H1 (cell line): ENCODE measurements at regions not wholly inside any gene's neighbourhood (a gene's known extent, or its start where the extent isn't known, plus 50 kb on each side); places are given as distances from the start of the nearest gene placed in this dataset.

Source experiments
- CTCF ChIA-PET: fragments of 300-600 bp; sonication (Branson Sonifier 250); formaldehyde crosslinking; loops from one replicate; lab custom pipeline; 2021; ENCODE audit not compliant: partially characterized antibody; lab: Charles Lee
- POLR2A ChIA-PET: fragments of 300-600 bp; sonication (Branson Sonifier 250); formaldehyde crosslinking; loops from one replicate; lab custom pipeline; 2021; ENCODE audit warnings: inconsistent platforms; ENCODE audit not compliant: partially characterized antibody; lab: Charles Lee
- DNase-seq, 2 experiments: peaks; one replicate each; pipeline versions ENCODE4 v3.0.0 to v3.0.0-alpha.2; 2010 to 2022; ENCODE audit warnings: low spot score in 2 of 2, low read depth in 1 of 2, mixed read lengths in 1 of 2
- FAIRE-seq: peaks from 2 replicates; lab custom pipeline; 2011; peaks lifted over from hg19 to GRCh38; lab: Jason Lieb, UNC
- H2AFZ ChIP-seq: 2 replicates; pipeline ENCODE4 v1.8.1; 2012; ENCODE audit warnings: low read length, inconsistent platforms
- H2AK5ac ChIP-seq: 2 replicates; pipeline ENCODE4 v1.6.1; 2013; ENCODE audit warnings: low read depth, low read length
- H2BK120ac ChIP-seq: replicated peaks from 2 replicates; pipeline ENCODE3; 2013; ENCODE audit warnings: low read depth, low read length, inconsistent platforms
- H2BK12ac ChIP-seq: 2 replicates; pipeline ENCODE4 v1.6.1; 2013; ENCODE audit warnings: low read depth, low read length
- H2BK15ac ChIP-seq: 2 replicates; pipeline ENCODE4 v1.6.1; 2013; ENCODE audit warnings: low read length
- H2BK20ac ChIP-seq: 2 replicates; pipeline ENCODE4 v1.6.1; 2013; ENCODE audit warnings: low read length
- H2BK5ac ChIP-seq: 2 replicates; pipeline ENCODE4 v1.6.1; 2013; ENCODE audit warnings: low read depth, low read length
- H3K14ac ChIP-seq: 2 replicates; pipeline ENCODE4 v1.6.1; 2013; ENCODE audit warnings: inconsistent platforms; ENCODE audit not compliant: insufficient read length
- H3K18ac ChIP-seq: 2 replicates; pipeline ENCODE4 v1.6.1; 2013; ENCODE audit warnings: low read length; ENCODE audit errors: extremely low read depth
- H3K23ac ChIP-seq: 2 replicates; pipeline ENCODE4 v1.6.1; 2013; ENCODE audit warnings: inconsistent platforms; ENCODE audit not compliant: insufficient read length
- H3K23me2 ChIP-seq: 2 replicates; pipeline ENCODE4 v1.6.1; 2013; ENCODE audit warnings: low read depth, low read length
- H3K27ac ChIP-seq: 2 replicates; pipeline ENCODE4 v1.6.1; 2011; ENCODE audit warnings: low read depth, low read length, inconsistent platforms
- H3K27me3 ChIP-seq, 4 experiments: replicated peaks in 1 of 4; 1 replicate in 1 of 4; 2 replicates in 3 of 4; pipeline versions ENCODE4 v1.6.1 to v1.8.1; 2011 to 2013; ENCODE audit warnings: low read length in 3 of 4, mild to moderate bottlenecking in 3 of 4, inconsistent platforms in 2 of 4, mixed read lengths in 2 of 4, moderate library complexity in 1 of 4; ENCODE audit not compliant: control insufficient read depth in 3 of 4, insufficient read depth in 3 of 4; ENCODE audit errors: extremely low read depth in 1 of 4
- H3K36me3 ChIP-seq, 4 experiments: 2 replicates each; pipeline versions ENCODE4 v1.6.1 to v1.8.1; 2011 to 2013; ENCODE audit warnings: mild to moderate bottlenecking in 4 of 4, low read length in 3 of 4, moderate library complexity in 2 of 4, control low read depth in 1 of 4, inconsistent platforms in 1 of 4; ENCODE audit not compliant: insufficient read depth in 4 of 4, control insufficient read depth in 2 of 4
- H3K4ac ChIP-seq: replicated peaks from 2 replicates; pipeline ENCODE3; 2013; ENCODE audit warnings: low read length, low read depth, mixed read lengths, inconsistent platforms; ENCODE audit not compliant: insufficient read length
- H3K4me1 ChIP-seq, 4 experiments: replicated peaks in 1 of 4; 1 replicate in 1 of 4; 2 replicates in 3 of 4; pipeline versions ENCODE4 v1.6.1 to v1.8.1; 2011 to 2013; ENCODE audit warnings: low read length in 3 of 4, inconsistent platforms in 2 of 4, mixed read lengths in 1 of 4; ENCODE audit not compliant: insufficient read depth in 4 of 4, control insufficient read depth in 3 of 4
- H3K4me2 ChIP-seq, 2 experiments: 2 replicates each; pipeline versions ENCODE4 v1.6.1 to v1.8.1; 2011 to 2013; ENCODE audit warnings: low read depth in 2 of 2, low read length in 2 of 2, control low read depth in 1 of 2, inconsistent platforms in 1 of 2, mild to moderate bottlenecking in 1 of 2; ENCODE audit not compliant: insufficient read depth in 1 of 2
- H3K4me3 ChIP-seq, 4 experiments: fragments of 200-600, 300-600 bp in 1 of 4; sonication (generic), shearing (Covaris generic), sonication (Bioruptor Twin) in 1 of 4; 2 replicates each; pipeline versions ENCODE4 v1.5.1 to v1.8.1; 2011 to 2016; ENCODE audit warnings: low read length in 4 of 4, low read depth in 3 of 4, control low read depth in 2 of 4, inconsistent platforms in 2 of 4, mild to moderate bottlenecking in 2 of 4, mixed read lengths in 1 of 4, moderate library complexity in 1 of 4; ENCODE audit not compliant: insufficient read depth in 2 of 4; ENCODE audit errors: extremely low read depth in 1 of 4
- H3K56ac ChIP-seq: replicated peaks from 2 replicates; pipeline ENCODE3; 2013; ENCODE audit warnings: low read depth, mild to moderate bottlenecking, mixed read lengths, low read length, inconsistent platforms; ENCODE audit not compliant: insufficient read length
- H3K79me1 ChIP-seq: 2 replicates; pipeline ENCODE4 v1.6.1; 2013; ENCODE audit warnings: low read depth, low read length, control low read depth
- H3K79me2 ChIP-seq, 2 experiments: 2 replicates each; pipeline versions ENCODE4 v1.6.1 to v1.8.1; 2012 to 2013; ENCODE audit warnings: low read length in 2 of 2, mild to moderate bottlenecking in 2 of 2, inconsistent platforms in 1 of 2; ENCODE audit not compliant: insufficient read depth in 2 of 2, control insufficient read depth in 1 of 2
- H3K9ac ChIP-seq, 4 experiments: replicated peaks in 1 of 4; 1 replicate in 1 of 4; 2 replicates in 3 of 4; pipeline versions ENCODE4 v1.6.1 to v1.8.1; 2011 to 2013; ENCODE audit warnings: low read depth in 3 of 4, low read length in 3 of 4, control low read depth in 2 of 4, mild to moderate bottlenecking in 2 of 4, moderate library complexity in 2 of 4, inconsistent platforms in 1 of 4; ENCODE audit errors: extremely low read depth in 1 of 4
- H3K9me3 ChIP-seq, 2 experiments: 2 replicates each; pipeline versions ENCODE4 v1.6.1 to v1.8.1; 2012 to 2013; ENCODE audit warnings: mild to moderate bottlenecking in 2 of 2, moderate library complexity in 2 of 2, control low read depth in 1 of 2, inconsistent platforms in 1 of 2, low read depth in 1 of 2, low read length in 1 of 2, mixed read lengths in 1 of 2; ENCODE audit not compliant: insufficient read depth in 2 of 2
- H4K20me1 ChIP-seq, 2 experiments: replicated peaks in 1 of 2; 2 replicates each; pipeline versions ENCODE3 to v1.8.1; 2011 to 2013; ENCODE audit warnings: inconsistent platforms in 2 of 2, low read length in 2 of 2, mild to moderate bottlenecking in 1 of 2; ENCODE audit not compliant: insufficient read depth in 2 of 2, control insufficient read depth in 1 of 2
- H4K5ac ChIP-seq: 2 replicates; pipeline ENCODE4 v1.6.1; 2013; ENCODE audit warnings: low read length, low read depth, mixed read lengths, inconsistent platforms; ENCODE audit not compliant: insufficient read length
- H4K8ac ChIP-seq: 2 replicates; pipeline ENCODE4 v1.8.0; 2013; ENCODE audit warnings: mild to moderate bottlenecking, moderate library complexity, low read length, inconsistent platforms; ENCODE audit not compliant: insufficient read depth; ENCODE audit errors: extremely low read depth
- H4K91ac ChIP-seq: replicated peaks from 2 replicates; pipeline ENCODE3; 2013; ENCODE audit warnings: low read length, mixed read lengths, inconsistent platforms; ENCODE audit not compliant: insufficient read length
- HDAC6 ChIP-seq: IDR thresholded peaks from one replicate; pipeline ENCODE4 v1.7.1; 2012; ENCODE audit warnings: low read depth, mild to moderate bottlenecking, inconsistent platforms, low read length, moderate library complexity
- RAD21 ChIP-seq, 2 experiments: IDR thresholded peaks in 1 of 2; conservative IDR thresholded peaks in 1 of 2; 2 replicates each; pipeline ENCODE4 v1.6.1; 2011; ENCODE audit warnings: low read depth in 2 of 2, low read length in 2 of 2, improper control_type of control experiment in 1 of 2, inconsistent platforms in 1 of 2, mild to moderate bottlenecking in 1 of 2, moderate library complexity in 1 of 2
- YY1 ChIP-seq: IDR thresholded peaks from 2 replicates; pipeline ENCODE4 v1.6.1; 2011; ENCODE audit warnings: low read depth, mild to moderate bottlenecking, low read length
- WGBS, 2 experiments: shearing (Covaris generic) in 1 of 2; methylation state at CpG; one replicate each; pipeline versions ENCODE4 v1.1.6 to v1.1.7; 2013 to 2015; ENCODE audit warnings: low lambda C conversion rate in 2 of 2, mixed read lengths in 2 of 2, inconsistent platforms in 1 of 2, low coverage in 1 of 2, missing lambda C conversion rate in 1 of 2; ENCODE audit not compliant: insufficient replicate concordance in 2 of 2, insufficient coverage in 1 of 2, insufficient read length in 1 of 2; ENCODE audit errors: extremely low coverage in 1 of 2, missing lambda C conversion rate in 1 of 2; 5-methylcytosine and 5-hydroxymethylcytosine counted together

DNA sequence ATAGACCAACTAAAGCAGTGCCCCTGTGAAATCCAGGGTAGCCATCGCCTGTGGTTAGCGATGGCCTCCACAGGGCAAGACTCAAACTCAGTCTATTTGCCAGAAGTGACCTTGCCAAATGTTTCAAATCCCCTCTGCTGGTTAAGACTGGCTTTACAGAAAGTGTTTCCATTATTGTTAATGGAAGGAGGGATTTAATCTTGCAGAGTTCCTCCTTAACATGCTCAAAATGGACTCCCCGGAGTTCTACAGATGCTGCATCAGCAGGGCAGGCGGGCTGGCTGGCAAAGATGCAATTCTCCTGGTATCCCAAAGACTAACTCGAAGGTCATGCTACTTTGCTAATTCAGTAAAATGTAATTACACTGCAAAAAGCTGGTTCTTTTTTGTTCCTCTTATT is 313.0 kb upstream of the SLC7A11 start:
- H2BK12ac ChIP-seq: no peak overlapping the region
- no peak overlapping the region for H3K56ac ChIP-seq
- no peak overlapping the region for H4K91ac ChIP-seq
- DNase-seq (no peak), FAIRE-seq (peak; percentile 36)
- peaks cover 0 to 4% (median 0%) of the 10 kb centered on the region in 4 experiments; a peak in 1 of 7 replicates for H3K4me1 ChIP-seq
- H4K5ac ChIP-seq: no peak overlapping the region
- H4K20me1 ChIP-seq: no peaks in the 10 kb centered on the region
- H2BK20ac ChIP-seq: no peak overlapping the region
- ChIA-PET CTCF (interaction anchor here (0.7 to 2.4 kb wide), 33 partner anchors 8 to 1410 kb away, joined by 3 to 17 read pairs (median 4); no protein-coding TSS in a partner anchor), POLR2A (no interaction called here)
- H2AFZ ChIP-seq: no peak overlapping the region
- no peak overlapping the region for H3K9ac ChIP-seq
- H3K23me2 ChIP-seq: no peaks in the 10 kb centered on the region
- WGBS, 2 experiments: 99% methylated on average over 5 of the region's 5 CpGs; no CpG with 5 or more reads in 1 of the 2 experiments
- peaks cover 0 to 4% of the 10 kb centered on the region in 2 experiments; a peak in 1 of 4 replicates for H3K9me3 ChIP-seq
- H3K23ac ChIP-seq: no peak overlapping the region
- no peak overlapping the region for H2BK15ac ChIP-seq
- no peaks in the 10 kb centered on the region for H3K36me3 ChIP-seq
- H2BK5ac ChIP-seq: no peak overlapping the region
- TF ChIP-seq HDAC6 (no peak), RAD21 (IDR thresholded peaks at IDR 0.05 in 1 of 2, conservative IDR thresholded peaks at IDR 0.05 in 1 of 2; ENCODE audit: low read depth in 2 of 2, low read length in 2 of 2) (peak; percentile 19 to 27; a peak in 2 of 4 replicates), YY1 (0 out of 2 replicates have a peak, but pooled peaks have one; percentile 46)
- no peak overlapping the region for H3K4ac ChIP-seq
- no peak overlapping the region for H3K4me2 ChIP-seq
- no peak overlapping the region for H4K8ac ChIP-seq
- H3K27me3 ChIP-seq: no peaks in the 10 kb centered on the region
- H3K14ac ChIP-seq: no peak overlapping the region
- H3K4me3 ChIP-seq: no peak overlapping the region
- no peak overlapping the region for H3K18ac ChIP-seq
- no peak overlapping the region for H2AK5ac ChIP-seq
- no peaks in the 10 kb centered on the region for H3K79me1 ChIP-seq
- H3K27ac ChIP-seq: no peak overlapping the region
- H3K79me2 ChIP-seq: no peaks in the 10 kb centered on the region
- H2BK120ac ChIP-seq: no peak overlapping the region
